Testis (tissue), 2 donors: ENCODE measurements at regions not wholly inside any gene's neighbourhood (a gene's known extent, or its start where the extent isn't known, plus 50 kb on each side); places are given as distances from the start of the nearest gene placed in this dataset.
"Not testable (repeated sequence)": the region's sequence is repeated elsewhere in the genome, so short reads cannot be mapped to it uniquely, and the experiment has no call there.

Experiments
- DNase-seq: peaks from one replicate; pipeline ENCODE4 v3.0.0-alpha.2; 2019
- H3K27ac ChIP-seq, 2 donors: fragments of 200-600 bp; sonication (generic); one replicate each; pipeline ENCODE4 v1.5.1; 2019
- H3K27me3 ChIP-seq: fragments of 200-600 bp; sonication (generic); one replicate; pipeline ENCODE4 v1.5.1; 2019
- H3K36me3 ChIP-seq: fragments of 200-600 bp; sonication (generic); one replicate; pipeline ENCODE4 v1.5.1; 2017; ENCODE audit warnings: low read depth; ENCODE audit errors: missing control alignments
- H3K4me1 ChIP-seq: fragments of 200-600 bp; sonication (generic); one replicate; pipeline ENCODE4 v1.5.1; 2019
- H3K4me3 ChIP-seq, 2 donors: fragments of 200-600 bp; sonication (generic); one replicate each; pipeline ENCODE4 v1.5.1; 2017 to 2019
- H3K9me3 ChIP-seq: fragments of 200-600 bp; sonication (generic); one replicate; pipeline ENCODE4 v1.5.1; 2017
- POLR2A ChIP-seq: fragments of 450-650 bp; IDR thresholded peaks from one replicate; pipeline ENCODE4 v1.6.1; 2017; ENCODE audit warnings: antibody characterized with exemption, mild to moderate bottlenecking, moderate library complexity
- WGBS, 2 donors: methylation state at CpG; one replicate each; pipeline ENCODE4 v1.1.5; 2018; 5-methylcytosine and 5-hydroxymethylcytosine counted together
- intact Hi-C: fragments of 100-400 bp; cut with DNase I; formaldehyde crosslinking; loops from one replicate; pipeline ENCODE4 v1.15.1; 2023; ENCODE audit warnings: low total_unique reads
- TF ChIP-seq, protein P1 (sequence below), 3 experiments: fragments of 450-650 bp in 2 of 3; fragments of 200-600 bp in 1 of 3; sonication (generic) in 1 of 3; IDR thresholded peaks; one replicate each; pipeline ENCODE4 v1.5.1; 2016 to 2019; ENCODE audit warnings: antibody characterized with exemption in 3 of 3, mild to moderate bottlenecking in 2 of 3, moderate library complexity in 1 of 3

GRCh38 chrX:102841706-102842003 is 95.4 kb upstream of the RAB40AL start:
- Histone ChIP-seq H3K27ac (no peak overlapping the region), H3K9me3 (no peaks in the 10 kb centered on the region), H3K4me3 (no peak overlapping the region), H3K4me1 (no peaks in the 10 kb centered on the region), H3K27me3 (no peaks in the 10 kb centered on the region), H3K36me3 (no peaks in the 10 kb centered on the region)
- intact Hi-C loops, result no loop called here
- no peak for TF ChIP-seq POLR2A
- TF ChIP-seq, protein P1, sequence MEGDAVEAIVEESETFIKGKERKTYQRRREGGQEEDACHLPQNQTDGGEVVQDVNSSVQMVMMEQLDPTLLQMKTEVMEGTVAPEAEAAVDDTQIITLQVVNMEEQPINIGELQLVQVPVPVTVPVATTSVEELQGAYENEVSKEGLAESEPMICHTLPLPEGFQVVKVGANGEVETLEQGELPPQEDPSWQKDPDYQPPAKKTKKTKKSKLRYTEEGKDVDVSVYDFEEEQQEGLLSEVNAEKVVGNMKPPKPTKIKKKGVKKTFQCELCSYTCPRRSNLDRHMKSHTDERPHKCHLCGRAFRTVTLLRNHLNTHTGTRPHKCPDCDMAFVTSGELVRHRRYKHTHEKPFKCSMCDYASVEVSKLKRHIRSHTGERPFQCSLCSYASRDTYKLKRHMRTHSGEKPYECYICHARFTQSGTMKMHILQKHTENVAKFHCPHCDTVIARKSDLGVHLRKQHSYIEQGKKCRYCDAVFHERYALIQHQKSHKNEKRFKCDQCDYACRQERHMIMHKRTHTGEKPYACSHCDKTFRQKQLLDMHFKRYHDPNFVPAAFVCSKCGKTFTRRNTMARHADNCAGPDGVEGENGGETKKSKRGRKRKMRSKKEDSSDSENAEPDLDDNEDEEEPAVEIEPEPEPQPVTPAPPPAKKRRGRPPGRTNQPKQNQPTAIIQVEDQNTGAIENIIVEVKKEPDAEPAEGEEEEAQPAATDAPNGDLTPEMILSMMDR (IDR thresholded peaks at IDR 0.05), result no peak
- no peak for DNase-seq
- WGBS, 2 donors, result 56 to 90% methylated on average over 2 of the region's 2 CpGs

- Histone ChIP-seq H3K4me3 (no peak overlapping the region), H3K4me1 (no peaks in the 10 kb centered on the region), H3K27ac (no peak overlapping the region), H3K27me3 (no peaks in the 10 kb centered on the region), H3K36me3 (no peaks in the 10 kb centered on the region), H3K9me3 (no peaks in the 10 kb centered on the region)
- no peak for DNase-seq
- intact Hi-C loops, result no loop called here
- TF ChIP-seq POLR2A, result no peak
- TF ChIP-seq, protein P1 (IDR thresholded peaks at IDR 0.05), result no peak
These were observed 92.1 kb upstream of the RAB40AL start for GRCh38 chrX:102845020-102845419.

- 93 to 100% methylated on average over 2 to 4 of the region's 4 CpGs for WGBS, 2 donors
- no peaks in the 10 kb centered on the region for H3K9me3 ChIP-seq
- intact Hi-C loops, result no loop called here
- H3K36me3 ChIP-seq, result no peaks in the 10 kb centered on the region
- H3K27ac ChIP-seq, result no peak overlapping the region
- H3K4me1 ChIP-seq, result no peaks in the 10 kb centered on the region
- no peak for TF ChIP-seq POLR2A
- TF ChIP-seq, protein P1 (IDR thresholded peaks at IDR 0.05), result no peak
- DNase-seq, result no peak
- H3K27me3 ChIP-seq, result no peaks in the 10 kb centered on the region
- no peak overlapping the region for H3K4me3 ChIP-seq
These were observed 90.4 kb upstream of the RAB40AL start for GRCh38 chrX:102846544-102847236.

GRCh38 chrX:102847362-102847761 is 89.7 kb upstream of the RAB40AL start:
- Histone ChIP-seq H3K27ac (no peak overlapping the region), H3K9me3 (no peaks in the 10 kb centered on the region), H3K4me3 (no peak overlapping the region), H3K4me1 (no peaks in the 10 kb centered on the region), H3K27me3 (no peaks in the 10 kb centered on the region), H3K36me3 (no peaks in the 10 kb centered on the region)
- TF ChIP-seq POLR2A, result no peak
- TF ChIP-seq, protein P1 (IDR thresholded peaks at IDR 0.05), result no peak
- no peak for DNase-seq
- intact Hi-C loops, result no loop called here
- WGBS, 2 donors, result 73 to 89% methylated on average over 2 of the region's 2 CpGs

DNA sequence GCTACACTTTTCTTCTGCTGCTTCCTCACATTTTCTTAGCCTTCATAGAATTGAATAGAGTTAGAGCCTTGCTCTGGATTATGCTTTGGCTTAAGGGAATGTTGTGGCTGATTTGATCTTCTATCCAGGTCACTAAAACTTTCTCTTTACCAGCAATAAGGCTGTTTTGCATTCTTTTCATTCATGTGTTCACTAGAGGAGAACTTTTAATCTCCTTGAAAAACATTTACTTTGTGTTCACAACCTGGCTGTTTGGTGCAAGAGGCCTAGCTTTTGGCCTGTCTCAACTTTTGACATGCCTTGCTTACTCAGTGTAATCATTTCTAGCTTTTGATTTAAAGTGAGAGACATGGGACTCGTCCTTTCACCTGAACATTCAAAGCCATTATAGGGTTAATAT is 87.7 kb upstream of the RAB40AL start:
- Histone ChIP-seq H3K27me3 (no peaks in the 10 kb centered on the region), H3K4me3 (no peak overlapping the region), H3K4me1 (no peaks in the 10 kb centered on the region), H3K9me3 (no peaks in the 10 kb centered on the region), H3K27ac (no peak overlapping the region), H3K36me3 (no peaks in the 10 kb centered on the region)
- no peak for TF ChIP-seq POLR2A
- TF ChIP-seq, protein P1 (IDR thresholded peaks at IDR 0.05), result no peak
- 100% methylated on average over 1 of the region's 1 CpG for WGBS, 2 donors
- intact Hi-C loops, result no loop called here
- DNase-seq, result no peak

DNA sequence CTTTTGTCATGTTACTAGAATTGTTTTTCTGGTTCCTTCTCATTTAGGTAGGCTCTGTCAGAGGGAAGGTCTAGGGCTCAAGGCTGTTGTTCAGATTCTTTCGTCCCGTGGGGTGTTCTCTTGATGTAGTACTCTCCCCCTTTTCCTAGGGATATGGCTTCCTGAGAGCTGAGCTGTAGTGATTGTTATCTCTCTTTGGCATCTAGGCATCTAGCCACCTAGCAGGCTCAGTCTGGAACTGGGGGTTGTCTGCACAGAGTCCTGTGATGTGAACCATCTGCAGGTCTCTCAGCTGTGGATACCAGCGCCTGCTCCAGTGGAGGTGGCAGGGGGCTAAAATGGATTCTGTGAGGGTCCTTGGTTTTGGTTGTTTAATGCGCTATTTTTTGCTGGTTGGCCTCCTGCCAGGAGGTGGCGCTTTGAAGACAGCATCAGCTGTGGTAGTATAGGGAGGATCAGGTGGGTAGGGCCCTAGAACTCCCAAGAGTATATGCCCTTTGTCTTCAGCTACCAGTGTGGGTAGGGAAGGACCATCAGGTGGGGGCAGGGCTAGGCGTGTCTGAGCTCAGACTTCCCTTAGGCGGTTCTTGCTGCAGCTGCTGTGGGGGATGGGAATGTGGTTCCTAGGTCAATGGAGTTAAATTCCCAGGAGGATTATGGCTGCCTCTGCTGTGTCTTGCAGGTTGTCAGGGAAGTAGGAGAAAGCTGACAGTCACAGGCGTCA is 78.1 kb upstream of the RAB40AL start:
- DNase-seq, H3K4me1 ChIP-seq, H3K27ac ChIP-seq, H3K27me3 ChIP-seq, H3K36me3 ChIP-seq, H3K9me3 ChIP-seq, H3K4me3 ChIP-seq, intact Hi-C loops: not testable (repeated sequence)
- 92 to 100% methylated on average over 2 to 8 of the region's 8 CpGs for WGBS, 2 donors
